ENCODE measurements at regions not wholly inside any gene's neighbourhood (a gene's known extent, or its start where the extent isn't known, plus 50 kb on each side); places are given as distances from the start of the nearest gene placed in this dataset.

GRCh38 chr16:73350707-73351452 is 303.0 kb upstream of the ZFHX3 start:
- Histone ChIP-seq H3K27ac (ENCODE audit: low read depth, low read length) (no peak overlapping the region), H3K4me3 (ENCODE audit: low read length) (no peak overlapping the region), H3K9ac (ENCODE audit: low read length) (no peak overlapping the region), H3K36me3 (ENCODE audit: control insufficient read depth, insufficient read depth, low read length) (no peaks in the 10 kb centered on the region), H3K4me1 (ENCODE audit: control insufficient read depth, insufficient read depth, low read length) (no peaks in the 10 kb centered on the region), H3K27me3 (ENCODE audit: control insufficient read depth, insufficient read depth, low read length) (no peaks in the 10 kb centered on the region)

GRCh38 chr16:73347500-73348375 is 299.8 kb upstream of the ZFHX3 start:
- Histone ChIP-seq H3K4me3 (ENCODE audit: low read length) (no peak overlapping the region), H3K27me3 (ENCODE audit: control insufficient read depth, insufficient read depth, low read length) (no peaks in the 10 kb centered on the region), H3K36me3 (ENCODE audit: control insufficient read depth, insufficient read depth, low read length) (no peaks in the 10 kb centered on the region), H3K4me1 (ENCODE audit: control insufficient read depth, insufficient read depth, low read length) (no peaks in the 10 kb centered on the region), H3K9ac (ENCODE audit: low read length) (no peak overlapping the region), H3K27ac (ENCODE audit: low read depth, low read length) (no peak overlapping the region)

GRCh38 chr16:73339821-73340220 is 291.9 kb upstream of the ZFHX3 start:
- Histone ChIP-seq H3K9ac (ENCODE audit: low read length) (no peak overlapping the region), H3K4me1 (ENCODE audit: control insufficient read depth, insufficient read depth, low read length) (no peaks in the 10 kb centered on the region), H3K27me3 (ENCODE audit: control insufficient read depth, insufficient read depth, low read length) (no peaks in the 10 kb centered on the region), H3K4me3 (ENCODE audit: low read length) (no peak overlapping the region), H3K36me3 (ENCODE audit: control insufficient read depth, insufficient read depth, low read length) (no peaks in the 10 kb centered on the region), H3K27ac (ENCODE audit: low read depth, low read length) (no peak overlapping the region)

GRCh38 chr16:73337373-73338296 is 289.7 kb upstream of the ZFHX3 start:
- Histone ChIP-seq H3K9ac (ENCODE audit: low read length) (no peak overlapping the region), H3K27ac (ENCODE audit: low read depth, low read length) (no peak overlapping the region), H3K4me1 (ENCODE audit: control insufficient read depth, insufficient read depth, low read length) (no peaks in the 10 kb centered on the region), H3K36me3 (ENCODE audit: control insufficient read depth, insufficient read depth, low read length) (no peaks in the 10 kb centered on the region), H3K4me3 (ENCODE audit: low read length) (no peak overlapping the region), H3K27me3 (ENCODE audit: control insufficient read depth, insufficient read depth, low read length) (no peaks in the 10 kb centered on the region)

GRCh38 chr16:73329358-73330286 is 281.7 kb upstream of the ZFHX3 start:
- Histone ChIP-seq H3K36me3 (ENCODE audit: control insufficient read depth, insufficient read depth, low read length) (no peaks in the 10 kb centered on the region), H3K27ac (ENCODE audit: low read depth, low read length) (no peak overlapping the region), H3K27me3 (ENCODE audit: control insufficient read depth, insufficient read depth, low read length) (no peaks in the 10 kb centered on the region), H3K4me1 (ENCODE audit: control insufficient read depth, insufficient read depth, low read length) (no peaks in the 10 kb centered on the region), H3K9ac (ENCODE audit: low read length) (no peak overlapping the region), H3K4me3 (ENCODE audit: low read length) (no peak overlapping the region)

GRCh38 chr16:73326770-73327470 is 279.0 kb upstream of the ZFHX3 start:
- Histone ChIP-seq H3K9ac (ENCODE audit: low read length) (no peak overlapping the region), H3K27ac (ENCODE audit: low read depth, low read length) (no peak overlapping the region), H3K4me3 (ENCODE audit: low read length) (no peak overlapping the region), H3K27me3 (ENCODE audit: control insufficient read depth, insufficient read depth, low read length) (no peaks in the 10 kb centered on the region), H3K4me1 (ENCODE audit: control insufficient read depth, insufficient read depth, low read length) (no peaks in the 10 kb centered on the region), H3K36me3 (ENCODE audit: control insufficient read depth, insufficient read depth, low read length) (no peaks in the 10 kb centered on the region)

- Histone ChIP-seq H3K27ac (ENCODE audit: low read depth, low read length) (no peak overlapping the region), H3K4me3 (ENCODE audit: low read length) (no peak overlapping the region), H3K4me1 (ENCODE audit: control insufficient read depth, insufficient read depth, low read length) (no peaks in the 10 kb centered on the region), H3K9ac (ENCODE audit: low read length) (no peak overlapping the region), H3K36me3 (ENCODE audit: control insufficient read depth, insufficient read depth, low read length) (no peaks in the 10 kb centered on the region), H3K27me3 (ENCODE audit: control insufficient read depth, insufficient read depth, low read length) (no peaks in the 10 kb centered on the region)
Measured at GRCh38 chr16:73326221-73326620, 278.3 kb upstream of the ZFHX3 start.

- Histone ChIP-seq H3K4me3 (ENCODE audit: low read length) (no peak overlapping the region), H3K27ac (ENCODE audit: low read depth, low read length) (no peak overlapping the region), H3K4me1 (ENCODE audit: control insufficient read depth, insufficient read depth, low read length) (no peaks in the 10 kb centered on the region), H3K27me3 (ENCODE audit: control insufficient read depth, insufficient read depth, low read length) (no peaks in the 10 kb centered on the region), H3K9ac (ENCODE audit: low read length) (no peak overlapping the region), H3K36me3 (ENCODE audit: control insufficient read depth, insufficient read depth, low read length) (no peaks in the 10 kb centered on the region)
Measured at GRCh38 chr16:73323880-73324279, 276.0 kb upstream of the ZFHX3 start.

- Histone ChIP-seq H3K4me3 (ENCODE audit: low read length) (no peak overlapping the region), H3K36me3 (ENCODE audit: control insufficient read depth, insufficient read depth, low read length) (no peaks in the 10 kb centered on the region), H3K27me3 (ENCODE audit: control insufficient read depth, insufficient read depth, low read length) (no peaks in the 10 kb centered on the region), H3K4me1 (ENCODE audit: control insufficient read depth, insufficient read depth, low read length) (no peaks in the 10 kb centered on the region), H3K27ac (ENCODE audit: low read depth, low read length) (no peak overlapping the region), H3K9ac (ENCODE audit: low read length) (no peak overlapping the region)
Measured at GRCh38 chr16:73322856-73323255, 274.9 kb upstream of the ZFHX3 start.

- H3K9ac ChIP-seq (ENCODE audit: low read length): no peak overlapping the region
- no peaks in the 10 kb centered on the region for H3K4me1 ChIP-seq (ENCODE audit: control insufficient read depth, insufficient read depth, low read length)
- no peak overlapping the region for H3K4me3 ChIP-seq (ENCODE audit: low read length)
- H3K27ac ChIP-seq (ENCODE audit: low read depth, low read length): no peak overlapping the region
- H3K27me3 ChIP-seq (ENCODE audit: control insufficient read depth, insufficient read depth, low read length): no peaks in the 10 kb centered on the region
- H3K36me3 ChIP-seq (ENCODE audit: control insufficient read depth, insufficient read depth, low read length): no peaks in the 10 kb centered on the region
Measured at GRCh38 chr16:73321853-73322252, 273.9 kb upstream of the ZFHX3 start.

- Histone ChIP-seq H3K9ac (ENCODE audit: low read length) (no peak overlapping the region), H3K27me3 (ENCODE audit: control insufficient read depth, insufficient read depth, low read length) (no peaks in the 10 kb centered on the region), H3K4me3 (ENCODE audit: low read length) (no peak overlapping the region), H3K36me3 (ENCODE audit: control insufficient read depth, insufficient read depth, low read length) (no peaks in the 10 kb centered on the region), H3K27ac (ENCODE audit: low read depth, low read length) (no peak overlapping the region), H3K4me1 (ENCODE audit: control insufficient read depth, insufficient read depth, low read length) (no peaks in the 10 kb centered on the region)
Measured at GRCh38 chr16:73319737-73320136, 271.8 kb upstream of the ZFHX3 start.
